ENCODE measurements at regions not wholly inside any gene's neighbourhood (a gene's known extent, or its start where the extent isn't known, plus 50 kb on each side); places are given as distances from the start of the nearest gene placed in this dataset.

GRCh38 chr5:174176511-174176910, 131.0 kb downstream of the NSG2 start (continued):
- TF ChIP-seq, protein P1, sequence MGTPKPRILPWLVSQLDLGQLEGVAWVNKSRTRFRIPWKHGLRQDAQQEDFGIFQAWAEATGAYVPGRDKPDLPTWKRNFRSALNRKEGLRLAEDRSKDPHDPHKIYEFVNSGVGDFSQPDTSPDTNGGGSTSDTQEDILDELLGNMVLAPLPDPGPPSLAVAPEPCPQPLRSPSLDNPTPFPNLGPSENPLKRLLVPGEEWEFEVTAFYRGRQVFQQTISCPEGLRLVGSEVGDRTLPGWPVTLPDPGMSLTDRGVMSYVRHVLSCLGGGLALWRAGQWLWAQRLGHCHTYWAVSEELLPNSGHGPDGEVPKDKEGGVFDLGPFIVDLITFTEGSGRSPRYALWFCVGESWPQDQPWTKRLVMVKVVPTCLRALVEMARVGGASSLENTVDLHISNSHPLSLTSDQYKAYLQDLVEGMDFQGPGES (IDR thresholded peaks at IDR 0.05): no peak
- TF ChIP-seq EGR1 (IDR thresholded peaks at IDR 0.05; ENCODE audit: borderline replicate concordance in 1 of 2, low read depth in 2 of 2, low read length in 2 of 2) (no peak), TAF1 (IDR thresholded peaks at IDR 0.05; ENCODE audit: borderline replicate concordance, low read depth, low read length) (no peak), CREB1 (IDR thresholded peaks at IDR 0.05; ENCODE audit: low read depth) (no peak), MTA3 (IDR thresholded peaks at IDR 0.05; ENCODE audit: borderline replicate concordance, low read length) (no peak)

GRCh38 chr5:174177531-174177930, 132.0 kb downstream of the NSG2 start:
- SMC1A ChIA-PET (ENCODE audit: uncharacterized antibody, unreplicated experiment): no interaction called here
- no peak overlapping the region for H2AFZ ChIP-seq (ENCODE audit: control insufficient read depth, low read depth, low read length)
- RAD21 ChIA-PET (ENCODE audit: unreplicated experiment): no interaction called here
- DNase-seq (ENCODE audit: low read depth, low spot score) (no peak), FAIRE-seq (no peak), ATAC-seq (no peak)
- H3K27me3 ChIP-seq (replicated peaks in 1 of 2; ENCODE audit: control insufficient read depth in 2 of 2, insufficient read depth in 2 of 2, low read length in 1 of 2): peaks cover 2 to 4% of the 10 kb centered on the region in 2 experiments; a peak in 1 of 4 replicates
- no peaks in the 10 kb centered on the region for H3K9me3 ChIP-seq (replicated peaks; ENCODE audit: control insufficient read depth, insufficient read depth, low read length)
- BruUV-seq (replicated peaks): no TSS peak
- intact Hi-C loops (cut with micrococcal nuclease; ENCODE audit: unreplicated experiment) (no loop called here), in situ Hi-C loops (cut with MboI) (no loop called here)
- H3K4me2 ChIP-seq (ENCODE audit: control insufficient read depth, insufficient read depth): no peak overlapping the region
- TF ChIP-seq, protein P2, sequence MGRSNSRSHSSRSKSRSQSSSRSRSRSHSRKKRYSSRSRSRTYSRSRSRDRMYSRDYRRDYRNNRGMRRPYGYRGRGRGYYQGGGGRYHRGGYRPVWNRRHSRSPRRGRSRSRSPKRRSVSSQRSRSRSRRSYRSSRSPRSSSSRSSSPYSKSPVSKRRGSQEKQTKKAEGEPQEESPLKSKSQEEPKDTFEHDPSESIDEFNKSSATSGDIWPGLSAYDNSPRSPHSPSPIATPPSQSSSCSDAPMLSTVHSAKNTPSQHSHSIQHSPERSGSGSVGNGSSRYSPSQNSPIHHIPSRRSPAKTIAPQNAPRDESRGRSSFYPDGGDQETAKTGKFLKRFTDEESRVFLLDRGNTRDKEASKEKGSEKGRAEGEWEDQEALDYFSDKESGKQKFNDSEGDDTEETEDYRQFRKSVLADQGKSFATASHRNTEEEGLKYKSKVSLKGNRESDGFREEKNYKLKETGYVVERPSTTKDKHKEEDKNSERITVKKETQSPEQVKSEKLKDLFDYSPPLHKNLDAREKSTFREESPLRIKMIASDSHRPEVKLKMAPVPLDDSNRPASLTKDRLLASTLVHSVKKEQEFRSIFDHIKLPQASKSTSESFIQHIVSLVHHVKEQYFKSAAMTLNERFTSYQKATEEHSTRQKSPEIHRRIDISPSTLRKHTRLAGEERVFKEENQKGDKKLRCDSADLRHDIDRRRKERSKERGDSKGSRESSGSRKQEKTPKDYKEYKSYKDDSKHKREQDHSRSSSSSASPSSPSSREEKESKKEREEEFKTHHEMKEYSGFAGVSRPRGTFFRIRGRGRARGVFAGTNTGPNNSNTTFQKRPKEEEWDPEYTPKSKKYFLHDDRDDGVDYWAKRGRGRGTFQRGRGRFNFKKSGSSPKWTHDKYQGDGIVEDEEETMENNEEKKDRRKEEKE (IDR thresholded peaks at IDR 0.05): no peak
- no peak for TF ChIP-seq POLR2AphosphoS5 (IDR thresholded peaks at IDR 0.05; ENCODE audit: low read length)
- TF ChIP-seq SPI1 (IDR thresholded peaks at IDR 0.05; ENCODE audit: borderline replicate concordance, insufficient read depth, low read depth, low read length): no peak
- no peak for TF ChIP-seq ZBED1 (IDR thresholded peaks at IDR 0.05; ENCODE audit: borderline replicate concordance)
- no peak for TF ChIP-seq KDM1A (IDR thresholded peaks at IDR 0.05; ENCODE audit: borderline replicate concordance)
- TF ChIP-seq IKZF1 (conservative IDR thresholded peaks at IDR 0.05): no peak
- POLR2A ChIA-PET: no interaction called here
- CTCF ChIA-PET: no interaction called here
- H3K4me1 ChIP-seq (ENCODE audit: control insufficient read depth, insufficient read depth, low read length): no peaks in the 10 kb centered on the region
- H3K36me3 ChIP-seq (ENCODE audit: control insufficient read depth in 2 of 2, insufficient read depth in 2 of 2, low read length in 1 of 2): no peaks in the 10 kb centered on the region
- H3K4me3 ChIP-seq: no peak overlapping the region
- no peak overlapping the region for H3K9ac ChIP-seq (ENCODE audit: control insufficient read depth, insufficient read depth, low read length)
- no peaks in the 10 kb centered on the region for H4K20me1 ChIP-seq (ENCODE audit: control insufficient read depth, insufficient read depth)
- no peaks in the 10 kb centered on the region for H3K79me2 ChIP-seq (ENCODE audit: control insufficient read depth, insufficient read depth, low read length)
- no peak overlapping the region for H3K27ac ChIP-seq (ENCODE audit: control insufficient read depth, insufficient read depth)
- WGBS (ENCODE audit: insufficient coverage, insufficient replicate concordance, low lambda C conversion rate, missing lambda C conversion rate): 61% methylated on average over 6 of the region's 6 CpGs

Data from GM12878 (cell line).